IMR-90 (cell line): ENCODE measurements at regions not wholly inside any gene's neighbourhood (a gene's known extent, or its start where the extent isn't known, plus 50 kb on each side); places are given as distances from the start of the nearest gene placed in this dataset.

ENCODE experiments used
- ATAC-seq: fragments of 200-7000 bp; cut with Tn5 transposase; 2 replicates; pipeline ENCODE4 v1.9.1; 2020; ENCODE audit warnings: low read depth, mild to moderate bottlenecking, moderate library complexity
- BruUV-seq: library from RNA; stranded (reverse); fragments of 400-500 nt; replicated peaks from 2 replicates; lab custom pipeline; 2021; lab: Mats Ljungman, UMichigan
- CTCF ChIA-PET: fragments of 300-600 bp; formaldehyde crosslinking; extraction: SDS; loops from one replicate; lab custom pipeline; 2021; ENCODE audit warnings: antibody characterized with exemption; lab: Yijun Ruan, JAX
- POLR2A ChIA-PET: fragments of 300-600 bp; sonication (Branson Sonifier 250); formaldehyde crosslinking; loops from one replicate; lab custom pipeline; 2022; ENCODE audit warnings: antibody characterized with exemption; ENCODE audit not compliant: unreplicated experiment; lab: Charles Lee
- DNase-seq: peaks from one replicate; pipeline ENCODE4 v3.0.0; 2013
- H2AFZ ChIP-seq: replicated peaks from 2 replicates; pipeline ENCODE3; 2013; ENCODE audit warnings: low read length, mild to moderate bottlenecking; ENCODE audit not compliant: poor library complexity
- H2AK5ac ChIP-seq: 2 replicates; pipeline ENCODE4 v1.6.1; 2013; ENCODE audit warnings: low read depth, low read length, inconsistent platforms
- H2AK9ac ChIP-seq: replicated peaks from 2 replicates; pipeline ENCODE3; 2013; ENCODE audit warnings: mild to moderate bottlenecking, low read depth, low read length, moderate library complexity; ENCODE audit not compliant: poor library complexity
- H2BK120ac ChIP-seq: 2 replicates; pipeline ENCODE4 v1.6.1; 2013; ENCODE audit warnings: low read depth, low read length, inconsistent platforms
- H2BK15ac ChIP-seq: 3 replicates; pipeline ENCODE4 v1.6.1; 2013; ENCODE audit warnings: low read depth, low read length, inconsistent platforms
- H2BK20ac ChIP-seq: 2 replicates; pipeline ENCODE4 v1.6.1; 2013; ENCODE audit warnings: low read depth, mild to moderate bottlenecking, inconsistent platforms, low read length, moderate library complexity
- H2BK5ac ChIP-seq: 2 replicates; pipeline ENCODE4 v1.6.1; 2013; ENCODE audit warnings: mild to moderate bottlenecking, low read depth, low read length, inconsistent platforms; ENCODE audit not compliant: poor library complexity, severe bottlenecking
- H3K14ac ChIP-seq: replicated peaks from 2 replicates; pipeline ENCODE4 v1.6.1; 2013; ENCODE audit warnings: low read depth, low read length, inconsistent platforms
- H3K18ac ChIP-seq: 2 replicates; pipeline ENCODE4 v1.6.1; 2013; ENCODE audit warnings: low read depth, low read length, control low read depth
- H3K23ac ChIP-seq: 2 replicates; pipeline ENCODE4 v1.6.1; 2013; ENCODE audit warnings: low read depth, low read length, inconsistent platforms
- H3K27ac ChIP-seq: 2 replicates; pipeline ENCODE4 v1.5.1; 2013; ENCODE audit warnings: mild to moderate bottlenecking, control low read depth, low read length; ENCODE audit not compliant: insufficient read depth
- H3K27me3 ChIP-seq: 2 replicates; pipeline ENCODE4 v1.6.1; 2013; ENCODE audit warnings: low read length; ENCODE audit not compliant: control insufficient read depth, insufficient read depth
- H3K36me3 ChIP-seq: 2 replicates; pipeline ENCODE4 v1.6.1; 2013; ENCODE audit warnings: low read length, mixed read lengths; ENCODE audit not compliant: control insufficient read depth, insufficient read depth
- H3K4ac ChIP-seq: 2 replicates; pipeline ENCODE4 v1.6.1; 2013; ENCODE audit warnings: low read depth, low read length, inconsistent platforms
- H3K4me1 ChIP-seq: 2 replicates; pipeline ENCODE4 v1.6.1; 2013; ENCODE audit warnings: low read length, mixed read lengths; ENCODE audit not compliant: control insufficient read depth, insufficient read depth
- H3K4me2 ChIP-seq: 2 replicates; pipeline ENCODE4 v1.6.1; 2013; ENCODE audit warnings: low read depth, mild to moderate bottlenecking, control low read depth, low read length, moderate library complexity
- H3K4me3 ChIP-seq: 2 replicates; pipeline ENCODE4 v1.5.1; 2013; ENCODE audit warnings: low read depth, mild to moderate bottlenecking, control low read depth, low read length, moderate library complexity; ENCODE audit not compliant: insufficient read depth
- H3K56ac ChIP-seq: 2 replicates; pipeline ENCODE4 v1.6.1; 2013; ENCODE audit warnings: low read length, inconsistent platforms; ENCODE audit not compliant: insufficient read depth; ENCODE audit errors: extremely low read depth
- H3K79me1 ChIP-seq, 2 experiments: 2 replicates each; pipeline ENCODE4 v1.6.1; 2013; ENCODE audit warnings: low read length in 2 of 2, inconsistent platforms in 1 of 2, low read depth in 1 of 2
- H3K9ac ChIP-seq: 2 replicates; pipeline ENCODE4 v1.6.1; 2013; ENCODE audit warnings: low read depth, low read length, control low read depth
- H3K9me1 ChIP-seq: 2 replicates; pipeline ENCODE4 v1.6.1; 2013; ENCODE audit warnings: low read length, inconsistent platforms; ENCODE audit not compliant: insufficient read depth
- H3K9me3 ChIP-seq: 2 replicates; pipeline ENCODE4 v1.6.1; 2013; ENCODE audit warnings: low read length; ENCODE audit not compliant: control insufficient read depth, insufficient read depth
- H4K20me1 ChIP-seq: 2 replicates; pipeline ENCODE4 v1.6.1; 2013; ENCODE audit warnings: low read length, inconsistent platforms; ENCODE audit not compliant: insufficient read depth
- H4K5ac ChIP-seq: 2 replicates; pipeline ENCODE4 v1.6.1; 2013; ENCODE audit warnings: mild to moderate bottlenecking, low read depth, low read length, control low read depth
- H4K8ac ChIP-seq, 2 experiments: 2 replicates each; pipeline ENCODE4 v1.6.1; 2013; ENCODE audit warnings: low read depth in 2 of 2, low read length in 2 of 2, control low read depth in 1 of 2, inconsistent platforms in 1 of 2
- H4K91ac ChIP-seq: 2 replicates; pipeline ENCODE4 v1.6.1; 2013; ENCODE audit warnings: low read depth, low read length, inconsistent platforms; ENCODE audit not compliant: insufficient read depth
- BHLHE40 ChIP-seq: fragments of 150-350 bp; IDR thresholded peaks from 2 replicates; pipeline ENCODE4 v1.6.1; 2016; ENCODE audit warnings: mild to moderate bottlenecking, low read depth, low read length
- CEBPB ChIP-seq: IDR thresholded peaks from 2 replicates; pipeline ENCODE4 v1.6.1; 2012; ENCODE audit warnings: low read depth, low read length, improper control_type of control experiment
- CHD1 ChIP-seq: IDR thresholded peaks from 2 replicates; pipeline ENCODE4 v1.6.1; 2012; ENCODE audit warnings: low read depth, low read length, improper control_type of control experiment
- CTCF ChIP-seq: conservative IDR thresholded peaks from 2 replicates; pipeline ENCODE4 v1.5.1; 2012; ENCODE audit warnings: mild to moderate bottlenecking, low read depth, low read length, improper control_type of control experiment
- ELK1 ChIP-seq: fragments of 150-350 bp; IDR thresholded peaks from 2 replicates; pipeline ENCODE4 v1.6.1; 2016; ENCODE audit warnings: low read depth, mild to moderate bottlenecking, low read length, moderate library complexity, borderline replicate concordance
- FOS ChIP-seq: fragments of 150-350 bp; IDR thresholded peaks from 2 replicates; pipeline ENCODE4 v1.6.1; 2016; ENCODE audit warnings: low read depth, low read length
- MAFK ChIP-seq: IDR thresholded peaks from 2 replicates; pipeline ENCODE4 v1.6.1; 2012; ENCODE audit warnings: low read depth, low read length, improper control_type of control experiment
- MAZ ChIP-seq: IDR thresholded peaks from 2 replicates; pipeline ENCODE4 v1.6.1; 2012; ENCODE audit warnings: low read depth, mild to moderate bottlenecking, low read length, improper control_type of control experiment, moderate library complexity, borderline replicate concordance
- MXI1 ChIP-seq: IDR thresholded peaks from 2 replicates; pipeline ENCODE4 v1.6.1; 2012; ENCODE audit warnings: low read depth, mild to moderate bottlenecking, low read length, moderate library complexity, borderline replicate concordance
- NFE2L2 ChIP-seq: fragments of 150-350 bp; IDR thresholded peaks from 2 replicates; pipeline ENCODE4 v1.6.1; 2016; ENCODE audit warnings: low read depth, mild to moderate bottlenecking, low read length
- POLR2A ChIP-seq: IDR thresholded peaks from 2 replicates; pipeline ENCODE4 v1.6.1; 2012; ENCODE audit warnings: mild to moderate bottlenecking, low read depth, low read length
- RAD21 ChIP-seq: IDR thresholded peaks from 2 replicates; pipeline ENCODE4 v1.6.1; 2012; ENCODE audit warnings: low read length, improper control_type of control experiment
- RFX5 ChIP-seq: IDR thresholded peaks from 2 replicates; pipeline ENCODE4 v1.8.0; 2012; ENCODE audit warnings: low read depth, mild to moderate bottlenecking, low read length, moderate library complexity
- SMC3 ChIP-seq: fragments of 150-350 bp; IDR thresholded peaks from 2 replicates; pipeline ENCODE4 v1.6.1; 2016; ENCODE audit warnings: low read depth, mild to moderate bottlenecking, antibody characterized with exemption, low read length, moderate library complexity
- USF2 ChIP-seq: fragments of 150-350 bp; IDR thresholded peaks from 2 replicates; pipeline ENCODE4 v1.6.1; 2017; ENCODE audit warnings: mild to moderate bottlenecking, antibody characterized with exemption, low read length, low read depth
- WGBS, 2 experiments: methylation state at CpG; one replicate each; pipeline versions ENCODE4 v1.1.5 to v1.1.7; 2013; ENCODE audit warnings: missing lambda C conversion rate in 2 of 2; ENCODE audit not compliant: insufficient read length in 1 of 2; ENCODE audit errors: extremely low coverage in 2 of 2; 5-methylcytosine and 5-hydroxymethylcytosine counted together
- dilution Hi-C: fragments of 300-500 bp; cut with HindIII; formaldehyde crosslinking; loops from one replicate; pipeline ENCODE4 v1.14.3; 2018; ENCODE audit warnings: low sequenced_read_pairs; ENCODE audit not compliant: unreplicated experiment
- in situ Hi-C: fragments of 300-500 bp; cut with MboI; formaldehyde crosslinking; loops from 3 replicates; pipeline ENCODE4 v1.14.3; 2019; ENCODE audit warnings: low sequenced_read_pairs, inconsistent platforms, mixed read lengths
- intact Hi-C: fragments of 100-400 bp; cut with micrococcal nuclease; formaldehyde crosslinking; loops from 2 replicates; pipeline ENCODE4 v1.10.0; 2022

GRCh38 chr21:19440792-19441655 lies 1037.4 kb upstream of the TMPRSS15 start:
- H2AK9ac ChIP-seq: no peak overlapping the region
- no peaks in the 10 kb centered on the region for H3K79me1 ChIP-seq
- H2AK5ac ChIP-seq: no peak overlapping the region
- no peak overlapping the region for H2BK20ac ChIP-seq
- no peak overlapping the region for H2BK5ac ChIP-seq
- intact Hi-C loops (no loop called here), in situ Hi-C loops (no loop called here), dilution Hi-C loops (no loop called here)
- ChIA-PET POLR2A (no interaction called here), CTCF (no interaction called here)
- no peak overlapping the region for H4K91ac ChIP-seq
- no peak for DNase-seq
- H4K20me1 ChIP-seq: no peaks in the 10 kb centered on the region
- H3K27ac ChIP-seq: no peak overlapping the region
- H2BK120ac ChIP-seq: no peak overlapping the region
- no peaks in the 10 kb centered on the region for H3K9me1 ChIP-seq
- H3K4me2 ChIP-seq: no peak overlapping the region
- no peak overlapping the region for H3K14ac ChIP-seq
- H3K4me3 ChIP-seq: no peak overlapping the region
- H3K4me1 ChIP-seq: no peaks in the 10 kb centered on the region
- no peak overlapping the region for H3K23ac ChIP-seq
- no peak overlapping the region for H4K8ac ChIP-seq
- WGBS, 2 experiments: 28% methylated on average over 2 of the region's 10 CpGs; no CpG with 5 or more reads in 1 of the 2 experiments
- H2AFZ ChIP-seq: no peak overlapping the region
- H3K27me3 ChIP-seq: no peaks in the 10 kb centered on the region
- no peak overlapping the region for H3K56ac ChIP-seq
- no peak overlapping the region for H3K18ac ChIP-seq
- H3K9me3 ChIP-seq: no peaks in the 10 kb centered on the region; the same call in 1 of the 2 replicates
- H3K4ac ChIP-seq: no peak overlapping the region
- no peak overlapping the region for H2BK15ac ChIP-seq
- no TSS peak for BruUV-seq
- H3K36me3 ChIP-seq: no peaks in the 10 kb centered on the region
- no peak overlapping the region for H4K5ac ChIP-seq
- no peak overlapping the region for H3K9ac ChIP-seq
- no peak for ATAC-seq
- TF ChIP-seq MXI1: no peak
- TF ChIP-seq CEBPB: no peak
- no peak for TF ChIP-seq CTCF
- TF ChIP-seq ELK1: no peak
- no peak for TF ChIP-seq RFX5
- no peak for TF ChIP-seq RAD21
- TF ChIP-seq NFE2L2: no peak
- TF ChIP-seq POLR2A: no peak
- TF ChIP-seq MAFK: no peak
- no peak for TF ChIP-seq SMC3
- TF ChIP-seq CHD1: no peak
- no peak for TF ChIP-seq USF2
- no peak for TF ChIP-seq MAZ
- no peak for TF ChIP-seq FOS
- no peak for TF ChIP-seq BHLHE40
